ENCODE measurements at regions not wholly inside any gene's neighbourhood (a gene's known extent, or its start where the extent isn't known, plus 50 kb on each side); places are given as distances from the start of the nearest gene placed in this dataset.

GRCh38 chr16:50996830-50997186, 154.3 kb downstream of the SALL1 start:
- TF ChIP-seq, protein P1, sequence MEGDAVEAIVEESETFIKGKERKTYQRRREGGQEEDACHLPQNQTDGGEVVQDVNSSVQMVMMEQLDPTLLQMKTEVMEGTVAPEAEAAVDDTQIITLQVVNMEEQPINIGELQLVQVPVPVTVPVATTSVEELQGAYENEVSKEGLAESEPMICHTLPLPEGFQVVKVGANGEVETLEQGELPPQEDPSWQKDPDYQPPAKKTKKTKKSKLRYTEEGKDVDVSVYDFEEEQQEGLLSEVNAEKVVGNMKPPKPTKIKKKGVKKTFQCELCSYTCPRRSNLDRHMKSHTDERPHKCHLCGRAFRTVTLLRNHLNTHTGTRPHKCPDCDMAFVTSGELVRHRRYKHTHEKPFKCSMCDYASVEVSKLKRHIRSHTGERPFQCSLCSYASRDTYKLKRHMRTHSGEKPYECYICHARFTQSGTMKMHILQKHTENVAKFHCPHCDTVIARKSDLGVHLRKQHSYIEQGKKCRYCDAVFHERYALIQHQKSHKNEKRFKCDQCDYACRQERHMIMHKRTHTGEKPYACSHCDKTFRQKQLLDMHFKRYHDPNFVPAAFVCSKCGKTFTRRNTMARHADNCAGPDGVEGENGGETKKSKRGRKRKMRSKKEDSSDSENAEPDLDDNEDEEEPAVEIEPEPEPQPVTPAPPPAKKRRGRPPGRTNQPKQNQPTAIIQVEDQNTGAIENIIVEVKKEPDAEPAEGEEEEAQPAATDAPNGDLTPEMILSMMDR (IDR thresholded peaks at IDR 0.05) = no peak
- Histone ChIP-seq H3K36me3 (no peaks in the 10 kb centered on the region), H3K9me3 (no peaks in the 10 kb centered on the region), H3K27me3 (no peaks in the 10 kb centered on the region), H3K27ac (no peak overlapping the region), H3K4me3 (no peak overlapping the region), H3K4me1 (no peaks in the 10 kb centered on the region)
- DNase-seq = no peak

DNA sequence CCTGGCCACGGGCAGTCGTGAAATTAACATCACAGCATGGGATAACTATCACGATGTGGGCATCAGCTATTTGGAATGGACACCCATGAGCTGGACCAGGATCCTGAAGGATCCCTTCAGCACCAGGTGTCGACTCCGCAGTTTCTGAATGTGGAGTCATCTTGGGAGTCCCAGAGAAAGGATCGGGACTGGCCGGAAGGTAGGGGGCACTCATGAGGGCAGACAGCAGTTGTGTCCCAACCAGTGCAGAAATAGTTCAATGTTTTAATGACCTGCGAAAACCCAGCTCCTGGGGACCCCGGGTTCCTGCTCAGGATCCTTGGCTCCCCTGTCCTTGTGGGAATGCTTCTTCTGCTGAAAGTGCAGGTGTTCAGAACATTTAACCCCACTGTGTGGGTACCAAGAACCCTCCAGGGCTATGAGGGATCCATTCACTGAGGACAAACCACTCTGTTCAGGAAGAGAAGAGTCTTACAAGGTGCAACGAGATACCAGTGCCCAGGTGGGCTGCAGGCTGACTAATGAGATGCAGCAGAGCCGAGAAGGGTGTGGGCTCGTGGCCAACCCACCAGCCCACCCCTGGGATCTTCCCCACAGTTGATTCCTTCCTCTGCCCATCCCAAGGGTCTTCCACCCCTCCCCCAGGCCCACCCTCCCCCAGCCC, 154.8 kb downstream of the SALL1 start:
- Histone ChIP-seq H3K27me3 (no peaks in the 10 kb centered on the region), H3K4me1 (no peaks in the 10 kb centered on the region), H3K27ac (no peak overlapping the region), H3K4me3 (no peak overlapping the region), H3K36me3 (no peaks in the 10 kb centered on the region), H3K9me3 (no peaks in the 10 kb centered on the region)
- TF ChIP-seq, protein P1 (IDR thresholded peaks at IDR 0.05) = no peak
- TF ChIP-seq POLR2A (IDR thresholded peaks at IDR 0.05) = no peak
- DNase-seq = no peak

GRCh38 chr16:50994995-50995394, 156.1 kb downstream of the SALL1 start:
- Histone ChIP-seq H3K36me3 (no peaks in the 10 kb centered on the region), H3K27ac (no peak overlapping the region), H3K4me3 (no peak overlapping the region), H3K9me3 (no peaks in the 10 kb centered on the region), H3K27me3 (no peaks in the 10 kb centered on the region), H3K4me1 (no peaks in the 10 kb centered on the region)
- TF ChIP-seq, protein P1 (IDR thresholded peaks at IDR 0.05) = no peak
- TF ChIP-seq POLR2A (IDR thresholded peaks at IDR 0.05) = no peak
- no peak for DNase-seq

GRCh38 chr16:50992350-50993032, 158.6 kb downstream of the SALL1 start:
- TF ChIP-seq, protein P1 (IDR thresholded peaks at IDR 0.05) = no peak
- TF ChIP-seq POLR2A (IDR thresholded peaks at IDR 0.05) = no peak
- no peak for DNase-seq
- no peaks in the 10 kb centered on the region for H3K9me3 ChIP-seq
- H3K27me3 ChIP-seq = no peaks in the 10 kb centered on the region
- H3K36me3 ChIP-seq = no peaks in the 10 kb centered on the region
- no peak overlapping the region for H3K27ac ChIP-seq
- H3K4me1 ChIP-seq = no peaks in the 10 kb centered on the region
- H3K4me3 ChIP-seq = no peak overlapping the region

- TF ChIP-seq, protein P1 (IDR thresholded peaks at IDR 0.05) = no peak
- TF ChIP-seq POLR2A (IDR thresholded peaks at IDR 0.05) = no peak
- no peak for DNase-seq
- no peak overlapping the region for H3K27ac ChIP-seq
- H3K27me3 ChIP-seq = no peaks in the 10 kb centered on the region
- H3K4me1 ChIP-seq = no peaks in the 10 kb centered on the region
- no peak overlapping the region for H3K4me3 ChIP-seq
- H3K36me3 ChIP-seq = no peaks in the 10 kb centered on the region
- H3K9me3 ChIP-seq = no peaks in the 10 kb centered on the region
These were observed 159.6 kb downstream of the SALL1 start for GRCh38 chr16:50991436-50991835.
